ENCODE measurements at regions not wholly inside any gene's neighbourhood (a gene's known extent, or its start where the extent isn't known, plus 50 kb on each side); places are given as distances from the start of the nearest gene placed in this dataset.

DNA sequence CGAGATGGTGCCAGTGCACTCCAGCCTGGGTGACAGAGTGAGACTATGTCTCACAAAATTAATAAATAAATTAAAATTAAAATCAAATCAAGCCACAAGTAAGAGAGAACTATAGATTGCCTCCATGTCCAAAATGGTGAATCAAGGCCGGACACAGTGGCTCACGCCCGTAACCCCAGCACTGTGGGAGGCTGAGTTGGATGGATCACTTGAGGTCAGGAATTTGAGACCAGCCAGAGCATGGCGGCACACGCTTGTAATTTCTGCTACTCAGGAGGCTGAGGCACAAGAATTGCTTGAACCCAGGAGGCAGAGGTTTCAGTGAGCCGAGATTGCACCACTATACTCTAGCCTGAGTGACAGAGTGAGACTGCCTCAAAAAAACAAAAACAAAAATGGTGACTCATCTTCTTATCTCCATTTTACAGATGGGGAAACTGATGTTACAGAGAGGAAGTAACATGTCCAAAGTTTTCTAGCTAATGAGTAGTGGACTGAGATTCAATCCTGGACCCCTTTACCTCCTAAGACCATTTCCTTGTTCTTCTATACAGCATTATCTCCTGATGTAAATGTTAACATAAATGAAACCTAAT lies 99.0 kb upstream of the HNRNPU start (continued):
- TF ChIP-seq ZBTB40 (IDR thresholded peaks at IDR 0.05) (no peak), ZBTB40 (CRISPR knock-in tag; IDR thresholded peaks at IDR 0.05) (no peak), HBP1 (CRISPR knock-in tag; IDR thresholded peaks at IDR 0.05) (no peak), GABPA (tag; conservative IDR thresholded peaks at IDR 0.05; ENCODE audit: low read depth) (no peak; the same call in 1 of the 2 replicates), RHOXF2B (CRISPR knock-in tag; conservative IDR thresholded peaks at IDR 0.05) (no peak), MXI1 (IDR thresholded peaks at IDR 0.05; ENCODE audit: low read depth, low read length) (no peak), SRF (CRISPR knock-in tag; IDR thresholded peaks at IDR 0.05) (no peak), ZZZ3 (IDR thresholded peaks at IDR 0.05) (no peak), COPS2 (conservative IDR thresholded peaks at IDR 0.05) (no peak), CEBPB (tag; IDR thresholded peaks at IDR 0.05) (peak; percentile 83), POLR2AphosphoS5 (IDR thresholded peaks at IDR 0.05; ENCODE audit: control insufficient read depth, insufficient read depth, low read depth, low read length) (no peak), PYGO2 (tag; IDR thresholded peaks at IDR 0.05) (no peak), SMARCE1 (IDR thresholded peaks at IDR 0.05) (peak; percentile 97), ZNF12 (CRISPR knock-in tag; IDR thresholded peaks at IDR 0.05) (no peak), RFX7 (CRISPR knock-in tag; IDR thresholded peaks at IDR 0.05) (no peak)
- TF ChIP-seq, protein P1, sequence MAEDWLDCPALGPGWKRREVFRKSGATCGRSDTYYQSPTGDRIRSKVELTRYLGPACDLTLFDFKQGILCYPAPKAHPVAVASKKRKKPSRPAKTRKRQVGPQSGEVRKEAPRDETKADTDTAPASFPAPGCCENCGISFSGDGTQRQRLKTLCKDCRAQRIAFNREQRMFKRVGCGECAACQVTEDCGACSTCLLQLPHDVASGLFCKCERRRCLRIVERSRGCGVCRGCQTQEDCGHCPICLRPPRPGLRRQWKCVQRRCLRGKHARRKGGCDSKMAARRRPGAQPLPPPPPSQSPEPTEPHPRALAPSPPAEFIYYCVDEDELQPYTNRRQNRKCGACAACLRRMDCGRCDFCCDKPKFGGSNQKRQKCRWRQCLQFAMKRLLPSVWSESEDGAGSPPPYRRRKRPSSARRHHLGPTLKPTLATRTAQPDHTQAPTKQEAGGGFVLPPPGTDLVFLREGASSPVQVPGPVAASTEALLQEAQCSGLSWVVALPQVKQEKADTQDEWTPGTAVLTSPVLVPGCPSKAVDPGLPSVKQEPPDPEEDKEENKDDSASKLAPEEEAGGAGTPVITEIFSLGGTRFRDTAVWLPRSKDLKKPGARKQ (CRISPR knock-in tag; IDR thresholded peaks at IDR 0.05) = no peak
- TF ChIP-seq, protein P2, sequence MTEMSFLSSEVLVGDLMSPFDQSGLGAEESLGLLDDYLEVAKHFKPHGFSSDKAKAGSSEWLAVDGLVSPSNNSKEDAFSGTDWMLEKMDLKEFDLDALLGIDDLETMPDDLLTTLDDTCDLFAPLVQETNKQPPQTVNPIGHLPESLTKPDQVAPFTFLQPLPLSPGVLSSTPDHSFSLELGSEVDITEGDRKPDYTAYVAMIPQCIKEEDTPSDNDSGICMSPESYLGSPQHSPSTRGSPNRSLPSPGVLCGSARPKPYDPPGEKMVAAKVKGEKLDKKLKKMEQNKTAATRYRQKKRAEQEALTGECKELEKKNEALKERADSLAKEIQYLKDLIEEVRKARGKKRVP (CRISPR knock-in tag; IDR thresholded peaks at IDR 0.05) = no peak

All from K562 (cell line).